Naive thymus-derived CD4-positive, alpha-beta T cell (primary cell): ENCODE measurements at regions not wholly inside any gene's neighbourhood (a gene's known extent, or its start where the extent isn't known, plus 50 kb on each side); places are given as distances from the start of the nearest gene placed in this dataset.
A peak's percentile ranks its signal among the peaks of the same experiment; 100 is the strongest.

Experiments used
- ATAC-seq: fragments of 150-1000 bp; cut with Tn5 transposase; 2 replicates; pipeline ENCODE4 v1.10.0; 2021; ENCODE audit warnings: mild to moderate bottlenecking, moderate library complexity
- CTCF ChIA-PET: fragments of 350-600 bp; sonication (Branson Sonifier 250); formaldehyde crosslinking; loops from one replicate; lab custom pipeline; 2021; ENCODE audit warnings: antibody characterized with exemption; lab: Charles Lee
- POLR2A ChIA-PET: fragments of 350-600 bp; sonication (Branson Sonifier 250); formaldehyde crosslinking; loops from one replicate; lab custom pipeline; 2021; ENCODE audit warnings: antibody characterized with exemption, inconsistent platforms; lab: Charles Lee
- DNase-seq, 9 donors: peaks; one replicate each; pipeline versions ENCODE4 v3.0.0 to v3.0.0-alpha.2; 2020 to 2022; ENCODE audit warnings: mixed read lengths in 1 of 9
- H3K27ac ChIP-seq: one replicate; pipeline ENCODE4 v1.7.0; 2013; ENCODE audit warnings: mild to moderate bottlenecking, low read depth, low read length, moderate library complexity
- H3K27me3 ChIP-seq, 2 donors: one replicate each; pipeline ENCODE4 v1.7.0; 2013; ENCODE audit warnings: low read length in 2 of 2, mild to moderate bottlenecking in 2 of 2, moderate library complexity in 2 of 2; ENCODE audit not compliant: control insufficient read depth in 2 of 2, insufficient read depth in 2 of 2
- H3K36me3 ChIP-seq, 3 experiments: 1 replicate in 2 of 3; 2 replicates in 1 of 3; pipeline ENCODE4 v1.7.0; 2013; ENCODE audit warnings: low read length in 3 of 3, mild to moderate bottlenecking in 3 of 3, moderate library complexity in 1 of 3; ENCODE audit not compliant: insufficient read depth in 3 of 3, control insufficient read depth in 2 of 3
- H3K4me1 ChIP-seq, 2 donors: one replicate each; pipeline ENCODE4 v1.7.0; 2013; ENCODE audit warnings: low read length in 2 of 2, mild to moderate bottlenecking in 2 of 2, moderate library complexity in 1 of 2; ENCODE audit not compliant: control insufficient read depth in 2 of 2, insufficient read depth in 2 of 2
- H3K4me3 ChIP-seq: 2 replicates; pipeline ENCODE4 v1.7.0; 2013; ENCODE audit warnings: mild to moderate bottlenecking, low read length
- H3K9me3 ChIP-seq, 3 experiments: 1 replicate in 2 of 3; 2 replicates in 1 of 3; pipeline ENCODE4 v1.7.0; 2013; ENCODE audit warnings: low read length in 3 of 3; ENCODE audit not compliant: control insufficient read depth in 2 of 3
- H3K27ac Mint-ChIP-seq, 9 donors: one replicate each; pipeline ENCODE4 v1.8.0; 2020 to 2022; ENCODE audit warnings: mixed read lengths in 9 of 9, mild to moderate bottlenecking in 8 of 9, moderate library complexity in 5 of 9, inconsistent platforms in 2 of 9
- H3K27me3 Mint-ChIP-seq, 5 donors: one replicate each; pipeline ENCODE4 v1.8.0; 2021 to 2022; ENCODE audit warnings: mixed read lengths in 5 of 5, mild to moderate bottlenecking in 1 of 5
- H3K36me3 Mint-ChIP-seq, 5 donors: one replicate each; pipeline ENCODE4 v1.8.0; 2020 to 2022; ENCODE audit warnings: mixed read lengths in 5 of 5, mild to moderate bottlenecking in 3 of 5, inconsistent platforms in 1 of 5
- H3K4me1 Mint-ChIP-seq, 7 donors: one replicate each; pipeline ENCODE4 v1.8.0; 2020 to 2022; ENCODE audit warnings: mixed read lengths in 7 of 7, mild to moderate bottlenecking in 3 of 7, inconsistent platforms in 1 of 7
- H3K4me3 Mint-ChIP-seq, 10 donors: one replicate each; pipeline ENCODE4 v1.8.0; 2020 to 2022; ENCODE audit warnings: mild to moderate bottlenecking in 10 of 10, mixed read lengths in 10 of 10, moderate library complexity in 6 of 10, inconsistent platforms in 2 of 10
- H3K9me3 Mint-ChIP-seq, 11 donors: one replicate each; pipeline ENCODE4 v1.8.0; 2020 to 2022; ENCODE audit warnings: mixed read lengths in 11 of 11, mild to moderate bottlenecking in 4 of 11, inconsistent platforms in 1 of 11, moderate library complexity in 1 of 11
- intact Hi-C, 2 donors: fragments of 100-400 bp; cut with micrococcal nuclease; formaldehyde crosslinking; loops; one replicate each; pipeline ENCODE4 v1.15.1; 2023

- Histone ChIP-seq H3K27ac (no peak overlapping the region), H3K4me3 (no peak overlapping the region), H3K4me1 (no peaks in the 10 kb centered on the region), H3K27me3 (no peaks in the 10 kb centered on the region), H3K9me3 (no peaks in the 10 kb centered on the region), H3K36me3 (no peaks in the 10 kb centered on the region)
- H3K4me3 Mint-ChIP-seq = no peak overlapping the region
- peaks cover 0 to 4% (median 0%) of the 10 kb centered on the region in 7 donors for H3K4me1 Mint-ChIP-seq
- DNase-seq = peak in 2 of 9 donors; percentile 3 to 26
- H3K36me3 Mint-ChIP-seq = no peaks in the 10 kb centered on the region
- H3K9me3 Mint-ChIP-seq = peaks cover 0 to 5% (median 0%) of the 10 kb centered on the region in 11 donors
- ChIA-PET CTCF (no interaction called here), POLR2A (no interaction called here)
- ATAC-seq = no peak
- no peaks in the 10 kb centered on the region for H3K27me3 Mint-ChIP-seq
- no peak overlapping the region for H3K27ac Mint-ChIP-seq
- intact Hi-C loops = loop anchor here (1.0 to 5.0 kb wide), 2 partner anchors 1495 to 1497 kb away; no protein-coding TSS in a partner anchor
Measured at GRCh38 chr4:43132010-43132582, 239.6 kb downstream of the GRXCR1 start.

- ChIA-PET POLR2A (no interaction called here), CTCF (no interaction called here)
- no peaks in the 10 kb centered on the region for H3K4me1 ChIP-seq
- H3K27me3 ChIP-seq = no peaks in the 10 kb centered on the region
- no peaks in the 10 kb centered on the region for H3K36me3 ChIP-seq
- no peak overlapping the region for H3K4me3 Mint-ChIP-seq
- no peak for ATAC-seq
- intact Hi-C loops = loop anchor here in 1 of 2 donors (5.0 kb wide), 1 partner anchor 1494 kb away; no protein-coding TSS in a partner anchor
- no peaks in the 10 kb centered on the region for H3K27me3 Mint-ChIP-seq
- peaks cover 0 to 8% (median 0%) of the 10 kb centered on the region in 11 donors for H3K9me3 Mint-ChIP-seq
- peaks cover 0 to 4% (median 0%) of the 10 kb centered on the region in 7 donors for H3K4me1 Mint-ChIP-seq
- H3K27ac Mint-ChIP-seq = no peak overlapping the region
- DNase-seq = no peak
- no peak overlapping the region for H3K27ac ChIP-seq
- H3K4me3 ChIP-seq = no peak overlapping the region
- H3K9me3 ChIP-seq = no peaks in the 10 kb centered on the region
- H3K36me3 Mint-ChIP-seq = no peaks in the 10 kb centered on the region
Measured at GRCh38 chr4:43133566-43133965, 241.1 kb downstream of the GRXCR1 start.

GRCh38 chr4:43136752-43137151 is 244.2 kb downstream of the GRXCR1 start:
- H3K27me3 ChIP-seq = no peaks in the 10 kb centered on the region
- H3K4me1 ChIP-seq = no peaks in the 10 kb centered on the region
- H3K36me3 Mint-ChIP-seq = peaks cover 0 to 5% (median 0%) of the 10 kb centered on the region in 5 donors
- peaks cover 0 to 5% (median 0%) of the 10 kb centered on the region in 5 donors for H3K27me3 Mint-ChIP-seq
- ATAC-seq (no peak), DNase-seq (no peak)
- H3K4me3 Mint-ChIP-seq = no peak overlapping the region
- CTCF ChIA-PET = no interaction called here
- peaks cover 0 to 22% (median 6%) of the 10 kb centered on the region in 11 donors for H3K9me3 Mint-ChIP-seq
- POLR2A ChIA-PET = no interaction called here
- H3K27ac ChIP-seq = no peak overlapping the region
- H3K36me3 ChIP-seq = no peaks in the 10 kb centered on the region
- intact Hi-C loops = no loop called here
- H3K4me3 ChIP-seq = no peak overlapping the region
- H3K4me1 Mint-ChIP-seq = peaks cover 0 to 4% (median 0%) of the 10 kb centered on the region in 7 donors
- H3K27ac Mint-ChIP-seq = no peak overlapping the region
- no peaks in the 10 kb centered on the region for H3K9me3 ChIP-seq

GRCh38 chr4:43146198-43146597 is 253.7 kb downstream of the GRXCR1 start:
- H3K27ac ChIP-seq = no peak overlapping the region
- H3K4me3 ChIP-seq = no peak overlapping the region
- ChIA-PET POLR2A (no interaction called here), CTCF (no interaction called here)
- DNase-seq (no peak), ATAC-seq (no peak)
- Mint-ChIP-seq H3K4me1 (no peaks in the 10 kb centered on the region), H3K27me3 (no peaks in the 10 kb centered on the region), H3K36me3 (no peaks in the 10 kb centered on the region), H3K9me3 (peaks cover 0 to 17% (median 3%) of the 10 kb centered on the region in 11 donors), H3K4me3 (no peak overlapping the region), H3K27ac (no peak overlapping the region)
- H3K36me3 ChIP-seq = no peaks in the 10 kb centered on the region
- no peaks in the 10 kb centered on the region for H3K4me1 ChIP-seq
- intact Hi-C loops = no loop called here
- H3K27me3 ChIP-seq = no peaks in the 10 kb centered on the region
- H3K9me3 ChIP-seq = no peaks in the 10 kb centered on the region

- no peaks in the 10 kb centered on the region for H3K36me3 ChIP-seq
- H3K9me3 Mint-ChIP-seq = peaks cover 0 to 17% (median 4%) of the 10 kb centered on the region in 11 donors
- no peak overlapping the region for H3K4me3 Mint-ChIP-seq
- no peak overlapping the region for H3K4me3 ChIP-seq
- no peak overlapping the region for H3K27ac ChIP-seq
- H3K27ac Mint-ChIP-seq = no peak overlapping the region
- H3K4me1 ChIP-seq = no peaks in the 10 kb centered on the region
- H3K9me3 ChIP-seq = no peaks in the 10 kb centered on the region
- ChIA-PET POLR2A (no interaction called here), CTCF (no interaction called here)
- no peak for DNase-seq
- no peaks in the 10 kb centered on the region for H3K27me3 Mint-ChIP-seq
- H3K27me3 ChIP-seq = no peaks in the 10 kb centered on the region
- no peak for ATAC-seq
- H3K4me1 Mint-ChIP-seq = no peaks in the 10 kb centered on the region
- intact Hi-C loops = no loop called here
- H3K36me3 Mint-ChIP-seq = no peaks in the 10 kb centered on the region
Measured at GRCh38 chr4:43148481-43148880, 256.0 kb downstream of the GRXCR1 start.

- H3K27me3 Mint-ChIP-seq = no peaks in the 10 kb centered on the region
- Histone ChIP-seq H3K27me3 (no peaks in the 10 kb centered on the region), H3K4me1 (no peaks in the 10 kb centered on the region), H3K9me3 (no peaks in the 10 kb centered on the region), H3K27ac (no peak overlapping the region), H3K4me3 (no peak overlapping the region), H3K36me3 (no peaks in the 10 kb centered on the region)
- ChIA-PET POLR2A (no interaction called here), CTCF (no interaction called here)
- no peak overlapping the region for H3K27ac Mint-ChIP-seq
- no peaks in the 10 kb centered on the region for H3K36me3 Mint-ChIP-seq
- no peak overlapping the region for H3K4me3 Mint-ChIP-seq
- DNase-seq (no peak), ATAC-seq (no peak)
- no peaks in the 10 kb centered on the region for H3K4me1 Mint-ChIP-seq
- H3K9me3 Mint-ChIP-seq = peaks cover 0 to 12% (median 5%) of the 10 kb centered on the region in 11 donors
- intact Hi-C loops = no loop called here
Measured at GRCh38 chr4:43163101-43163792, 270.7 kb downstream of the GRXCR1 start.

GRCh38 chr4:43189741-43190140 is 297.2 kb downstream of the GRXCR1 start:
- Mint-ChIP-seq H3K27ac (no peak overlapping the region), H3K9me3 (peaks cover 0 to 6% (median 0%) of the 10 kb centered on the region in 11 donors), H3K27me3 (no peaks in the 10 kb centered on the region), H3K4me3 (no peak overlapping the region), H3K36me3 (no peaks in the 10 kb centered on the region), H3K4me1 (no peaks in the 10 kb centered on the region)
- Histone ChIP-seq H3K36me3 (no peaks in the 10 kb centered on the region), H3K27ac (no peak overlapping the region), H3K9me3 (no peaks in the 10 kb centered on the region), H3K4me3 (no peak overlapping the region), H3K27me3 (no peaks in the 10 kb centered on the region), H3K4me1 (no peaks in the 10 kb centered on the region)
- intact Hi-C loops = no loop called here
- DNase-seq (no peak), ATAC-seq (no peak)
- POLR2A ChIA-PET = no interaction called here
- CTCF ChIA-PET = no interaction called here
